ENCODE measurements at regions not wholly inside any gene's neighbourhood (a gene's known extent, or its start where the extent isn't known, plus 50 kb on each side); places are given as distances from the start of the nearest gene placed in this dataset.
"Not testable (repeated sequence)": the region's sequence is repeated elsewhere in the genome, so short reads cannot be mapped to it uniquely, and the experiment has no call there.

- no peak overlapping the region for H3K27ac ChIP-seq (ENCODE audit: low read depth)
- 76% methylated on average over 15 of the region's 15 CpGs for WGBS
- no peaks in the 10 kb centered on the region for H3K4me1 ChIP-seq (ENCODE audit: insufficient read depth)
- DNase-seq (ENCODE audit: extremely low spot score), result no peak
- no peak overlapping the region for H3K4me3 ChIP-seq (ENCODE audit: low read depth, low read length)
- no peaks in the 10 kb centered on the region for H3K36me3 ChIP-seq (ENCODE audit: insufficient read depth)
Observed at GRCh38 chr14:27634056-27634970, 1036.5 kb upstream of the NOVA1 start.

GRCh38 chr14:27640688-27641087, 1042.9 kb upstream of the NOVA1 start:
- not testable (repeated sequence) for H3K4me1 ChIP-seq (ENCODE audit: insufficient read depth); DNase-seq (ENCODE audit: extremely low spot score); H3K27ac ChIP-seq (ENCODE audit: low read depth); H3K36me3 ChIP-seq (ENCODE audit: insufficient read depth); H3K4me3 ChIP-seq (ENCODE audit: low read depth, low read length)
- 96% methylated on average over 1 of the region's 1 CpG for WGBS

GRCh38 chr14:27642251-27642866, 1044.5 kb upstream of the NOVA1 start:
- Histone ChIP-seq H3K4me1 (ENCODE audit: insufficient read depth) (no peaks in the 10 kb centered on the region), H3K36me3 (ENCODE audit: insufficient read depth) (no peaks in the 10 kb centered on the region), H3K27ac (ENCODE audit: low read depth) (no peak overlapping the region), H3K4me3 (ENCODE audit: low read depth, low read length) (no peak overlapping the region)
- no peak for DNase-seq (ENCODE audit: extremely low spot score)
- WGBS, result 100% methylated on average over 1 of the region's 1 CpG

- no peak for DNase-seq (ENCODE audit: extremely low spot score)
- WGBS, result 63% methylated on average over 1 of the region's 1 CpG
- Histone ChIP-seq H3K36me3 (ENCODE audit: insufficient read depth) (no peaks in the 10 kb centered on the region), H3K4me1 (ENCODE audit: insufficient read depth) (no peaks in the 10 kb centered on the region), H3K27ac (ENCODE audit: low read depth) (no peak overlapping the region), H3K4me3 (ENCODE audit: low read depth, low read length) (no peak overlapping the region)
Observed at GRCh38 chr14:27660683-27661082, 1062.8 kb upstream of the NOVA1 start.

- H3K36me3 ChIP-seq (ENCODE audit: insufficient read depth), result no peaks in the 10 kb centered on the region
- DNase-seq (ENCODE audit: extremely low spot score), result no peak
- no peaks in the 10 kb centered on the region for H3K4me1 ChIP-seq (ENCODE audit: insufficient read depth)
- H3K27ac ChIP-seq (ENCODE audit: low read depth), result no peak overlapping the region
- no peak overlapping the region for H3K4me3 ChIP-seq (ENCODE audit: low read depth, low read length)
Observed at GRCh38 chr14:27668531-27668930, 1070.7 kb upstream of the NOVA1 start.

- Histone ChIP-seq H3K4me3 (ENCODE audit: low read depth, low read length) (no peak overlapping the region), H3K36me3 (ENCODE audit: insufficient read depth) (no peaks in the 10 kb centered on the region), H3K27ac (ENCODE audit: low read depth) (no peak overlapping the region), H3K4me1 (ENCODE audit: insufficient read depth) (no peaks in the 10 kb centered on the region)
- WGBS, result 57% methylated on average over 3 of the region's 3 CpGs
- no peak for DNase-seq (ENCODE audit: extremely low spot score)
Observed at GRCh38 chr14:27672047-27672446, 1074.2 kb upstream of the NOVA1 start.

- 86% methylated on average over 30 of the region's 30 CpGs for WGBS
- not testable (repeated sequence) for H3K27ac ChIP-seq (ENCODE audit: low read depth); DNase-seq (ENCODE audit: extremely low spot score); H3K36me3 ChIP-seq (ENCODE audit: insufficient read depth); H3K4me1 ChIP-seq (ENCODE audit: insufficient read depth); H3K4me3 ChIP-seq (ENCODE audit: low read depth, low read length)
Observed at GRCh38 chr14:27672811-27673737, 1075.2 kb upstream of the NOVA1 start.

GRCh38 chr14:27686137-27686536, 1080.5 kb upstream of the FOXG1 start:
- Histone ChIP-seq H3K27ac (ENCODE audit: low read depth) (no peak overlapping the region), H3K36me3 (ENCODE audit: insufficient read depth) (no peaks in the 10 kb centered on the region), H3K4me3 (ENCODE audit: low read depth, low read length) (no peak overlapping the region), H3K4me1 (ENCODE audit: insufficient read depth) (no peaks in the 10 kb centered on the region)
- WGBS, result 24% methylated on average over 1 of the region's 1 CpG
- no peak for DNase-seq (ENCODE audit: extremely low spot score)

GRCh38 chr14:27688841-27689444, 1077.6 kb upstream of the FOXG1 start:
- Histone ChIP-seq H3K4me3 (ENCODE audit: low read depth, low read length) (no peak overlapping the region), H3K4me1 (ENCODE audit: insufficient read depth) (no peaks in the 10 kb centered on the region), H3K27ac (ENCODE audit: low read depth) (no peak overlapping the region), H3K36me3 (ENCODE audit: insufficient read depth) (no peaks in the 10 kb centered on the region)
- 83% methylated on average over 8 of the region's 8 CpGs for WGBS
- DNase-seq (ENCODE audit: extremely low spot score), result no peak

GRCh38 chr14:27712364-27712763, 1054.2 kb upstream of the FOXG1 start:
- Histone ChIP-seq H3K4me1 (ENCODE audit: insufficient read depth) (no peaks in the 10 kb centered on the region), H3K27ac (ENCODE audit: low read depth) (no peak overlapping the region), H3K36me3 (ENCODE audit: insufficient read depth) (no peaks in the 10 kb centered on the region), H3K4me3 (ENCODE audit: low read depth, low read length) (no peak overlapping the region)
- no peak for DNase-seq (ENCODE audit: extremely low spot score)
- WGBS, result 82% methylated on average over 2 of the region's 2 CpGs

- DNase-seq (ENCODE audit: extremely low spot score), result no peak
- Histone ChIP-seq H3K4me1 (ENCODE audit: insufficient read depth) (no peaks in the 10 kb centered on the region), H3K36me3 (ENCODE audit: insufficient read depth) (no peaks in the 10 kb centered on the region), H3K4me3 (ENCODE audit: low read depth, low read length) (no peak overlapping the region), H3K27ac (ENCODE audit: low read depth) (no peak overlapping the region)
Observed at GRCh38 chr14:27715561-27715960, 1051.0 kb upstream of the FOXG1 start.

- Histone ChIP-seq H3K36me3 (ENCODE audit: insufficient read depth) (no peaks in the 10 kb centered on the region), H3K4me3 (ENCODE audit: low read depth, low read length) (no peak overlapping the region), H3K27ac (ENCODE audit: low read depth) (no peak overlapping the region), H3K4me1 (ENCODE audit: insufficient read depth) (no peaks in the 10 kb centered on the region)
- no peak for DNase-seq (ENCODE audit: extremely low spot score)
Observed at GRCh38 chr14:27721760-27722159, 1044.8 kb upstream of the FOXG1 start.

- H3K36me3 ChIP-seq (ENCODE audit: insufficient read depth), result no peaks in the 10 kb centered on the region
- no peak overlapping the region for H3K4me3 ChIP-seq (ENCODE audit: low read depth, low read length)
- H3K27ac ChIP-seq (ENCODE audit: low read depth), result no peak overlapping the region
- WGBS, result 82% methylated on average over 4 of the region's 4 CpGs
- H3K4me1 ChIP-seq (ENCODE audit: insufficient read depth), result no peaks in the 10 kb centered on the region
- no peak for DNase-seq (ENCODE audit: extremely low spot score)
Observed at GRCh38 chr14:27725482-27725881, 1041.1 kb upstream of the FOXG1 start.

Data from urinary bladder (tissue), 3 donors.